GM12878 (cell line): ENCODE measurements at regions not wholly inside any gene's neighbourhood (a gene's known extent, or its start where the extent isn't known, plus 50 kb on each side); places are given as distances from the start of the nearest gene placed in this dataset.

Source experiments
- ATAC-seq: fragments of 200-7000 bp; cut with Tn5 transposase; 3 replicates; pipeline ENCODE4 v1.9.1; 2020; ENCODE audit warnings: mild to moderate bottlenecking, moderate library complexity
- BruUV-seq: library from RNA; stranded (reverse); fragments of 400-500 nt; replicated peaks from 2 replicates; lab custom pipeline; 2021; lab: Mats Ljungman, UMichigan
- CTCF ChIA-PET: fragments of 300-600 bp; sonication (Branson Sonifier 250); formaldehyde crosslinking; extraction: SDS; loops from one replicate; lab custom pipeline; 2021; ENCODE audit warnings: inconsistent platforms; lab: Yijun Ruan, JAX
- POLR2A ChIA-PET: fragments of 350-600 bp; formaldehyde crosslinking; extraction: SDS; loops from one replicate; lab custom pipeline; 2021; ENCODE audit warnings: inconsistent platforms; lab: Charles Lee
- RAD21 ChIA-PET: fragments of 300-600 bp; sonication (Branson Sonifier 250); formaldehyde crosslinking; loops from one replicate; lab custom pipeline; 2023; ENCODE audit warnings: antibody characterized with exemption; ENCODE audit not compliant: unreplicated experiment; lab: Charles Lee
- SMC1A ChIA-PET: fragments of 300-600 bp; sonication (Branson Sonifier 250); formaldehyde crosslinking; loops from one replicate; lab custom pipeline; 2023; ENCODE audit not compliant: unreplicated experiment, uncharacterized antibody; lab: Charles Lee
- DNase-seq: peaks from one replicate; pipeline ENCODE4 v3.0.0-alpha.2; 2011; ENCODE audit warnings: low read depth, low spot score
- FAIRE-seq: peaks from 3 replicates; lab custom pipeline; 2011; peaks lifted over from hg19 to GRCh38; lab: Jason Lieb, UNC
- H2AFZ ChIP-seq: 2 replicates; pipeline ENCODE4 v1.6.0; 2011; ENCODE audit warnings: low read depth, low read length, control low read depth; ENCODE audit not compliant: control insufficient read depth
- H3K27ac ChIP-seq: 2 replicates; pipeline ENCODE4 v1.5.1; 2011; ENCODE audit warnings: control low read depth; ENCODE audit not compliant: control insufficient read depth, insufficient read depth
- H3K27me3 ChIP-seq, 2 experiments: replicated peaks in 1 of 2; 2 replicates each; pipeline versions ENCODE4 v1.6.0 to v1.6.1; 2011; ENCODE audit warnings: low read length in 1 of 2; ENCODE audit not compliant: control insufficient read depth in 2 of 2, insufficient read depth in 2 of 2
- H3K36me3 ChIP-seq, 2 experiments: 2 replicates each; pipeline ENCODE4 v1.5.1; 2011; ENCODE audit warnings: low read length in 1 of 2; ENCODE audit not compliant: control insufficient read depth in 2 of 2, insufficient read depth in 2 of 2
- H3K4me1 ChIP-seq: 2 replicates; pipeline ENCODE4 v1.6.1; 2011; ENCODE audit warnings: mild to moderate bottlenecking, low read length, moderate library complexity, mixed read lengths; ENCODE audit not compliant: control insufficient read depth, insufficient read depth
- H3K4me2 ChIP-seq: 2 replicates; pipeline ENCODE4 v1.6.0; 2011; ENCODE audit warnings: control low read depth; ENCODE audit not compliant: control insufficient read depth, insufficient read depth
- H3K4me3 ChIP-seq: fragments of 200-600 bp; sonication (generic); 2 replicates; pipeline ENCODE4 v1.5.1; 2016
- H3K79me2 ChIP-seq: 2 replicates; pipeline ENCODE4 v1.6.0; 2011; ENCODE audit warnings: low read length; ENCODE audit not compliant: control insufficient read depth, insufficient read depth
- H3K9ac ChIP-seq: 2 replicates; pipeline ENCODE4 v1.8.0; 2011; ENCODE audit warnings: low read length, control low read depth, mixed read lengths; ENCODE audit not compliant: control insufficient read depth, insufficient read depth
- H3K9me3 ChIP-seq: replicated peaks from 3 replicates; pipeline ENCODE4 v1.5.1; 2011; ENCODE audit warnings: mild to moderate bottlenecking, low read length; ENCODE audit not compliant: control insufficient read depth, insufficient read depth
- H4K20me1 ChIP-seq: 2 replicates; pipeline ENCODE4 v1.6.0; 2011; ENCODE audit not compliant: control insufficient read depth, insufficient read depth
- BHLHE40 ChIP-seq, 2 experiments: fragments of 450-650 bp in 1 of 2; IDR thresholded peaks; 2 replicates each; pipeline ENCODE4 v1.6.1; 2011 to 2017; ENCODE audit warnings: low read depth in 2 of 2, borderline replicate concordance in 1 of 2, improper control_type of control experiment in 1 of 2, low read length in 1 of 2, mild to moderate bottlenecking in 1 of 2
- CHD1 ChIP-seq: IDR thresholded peaks from 2 replicates; pipeline ENCODE4 v1.6.1; 2012; ENCODE audit warnings: low read depth, low read length, improper control_type of control experiment
- EED ChIP-seq: sonication (generic); IDR thresholded peaks from 2 replicates; pipeline ENCODE4 v1.6.1; 2016; ENCODE audit warnings: antibody characterized with exemption, low read depth
- ETV6 ChIP-seq, 2 experiments: fragments of 450-650 bp in 1 of 2; IDR thresholded peaks in 1 of 2; conservative IDR thresholded peaks in 1 of 2; 2 replicates each; pipeline ENCODE4 v1.6.1; 2014; ENCODE audit warnings: antibody characterized with exemption in 1 of 2, borderline replicate concordance in 1 of 2, low read depth in 1 of 2, mild to moderate bottlenecking in 1 of 2, moderate library complexity in 1 of 2
- FOXK2 ChIP-seq: fragments of 450-650 bp; IDR thresholded peaks from 2 replicates; pipeline ENCODE4 v1.6.1; 2017; ENCODE audit warnings: mild to moderate bottlenecking, moderate library complexity
- HCFC1 ChIP-seq: fragments of 150-350 bp; IDR thresholded peaks from 2 replicates; pipeline ENCODE4 v1.6.1; 2014; ENCODE audit warnings: low read length
- IRF4 ChIP-seq: IDR thresholded peaks from 2 replicates; pipeline ENCODE4 v1.6.1; 2011; ENCODE audit warnings: low read depth, low read length
- MYC ChIP-seq: IDR thresholded peaks from 2 replicates; pipeline ENCODE4 v1.6.1; 2011; ENCODE audit warnings: mild to moderate bottlenecking, low read length, moderate library complexity, inconsistent platforms; ENCODE audit not compliant: insufficient read depth, insufficient replicate concordance, insufficient read length, severe bottlenecking
- RBBP5 ChIP-seq: fragments of 200-600 bp; sonication (generic); conservative IDR thresholded peaks from 2 replicates; pipeline ENCODE4 v1.6.1; 2016
- SIN3A ChIP-seq: IDR thresholded peaks from 2 replicates; pipeline ENCODE4 v1.6.1; 2012; ENCODE audit warnings: low read depth, low read length, improper control_type of control experiment
- SMAD5 ChIP-seq: IDR thresholded peaks from 2 replicates; pipeline ENCODE4 v1.6.1; 2016; ENCODE audit warnings: antibody characterized with exemption, low read depth
- SPI1 ChIP-seq: IDR thresholded peaks from 2 replicates; pipeline ENCODE4 v1.6.1; 2011; ENCODE audit warnings: low read depth, mild to moderate bottlenecking, low read length, moderate library complexity, borderline replicate concordance; ENCODE audit not compliant: insufficient read depth
- STAT1 ChIP-seq: fragments of 450-650 bp; conservative IDR thresholded peaks from 2 replicates; pipeline ENCODE4 v1.6.1; 2014; ENCODE audit warnings: antibody characterized with exemption, mild to moderate bottlenecking
- TCF12 ChIP-seq: IDR thresholded peaks from 2 replicates; pipeline ENCODE4 v1.6.1; 2011; ENCODE audit warnings: low read depth, mild to moderate bottlenecking, low read length
- TCF7 ChIP-seq: IDR thresholded peaks from 2 replicates; pipeline ENCODE4 v1.6.1; 2014; ENCODE audit warnings: antibody characterized with exemption, borderline replicate concordance
- ZNF207 ChIP-seq: fragments of 450-650 bp; IDR thresholded peaks from 2 replicates; pipeline ENCODE4 v1.6.1; 2014; ENCODE audit warnings: antibody characterized with exemption, mild to moderate bottlenecking, borderline replicate concordance
- ZNF217 ChIP-seq: fragments of 450-650 bp; IDR thresholded peaks from 2 replicates; pipeline ENCODE4 v1.6.1; 2017; ENCODE audit warnings: antibody characterized with exemption, mild to moderate bottlenecking
- ZNF384 ChIP-seq: IDR thresholded peaks from 2 replicates; pipeline ENCODE4 v1.6.1; 2012; ENCODE audit warnings: low read depth, mild to moderate bottlenecking, low read length, improper control_type of control experiment, borderline replicate concordance
- WGBS: methylation state at CpG from one replicate; pipeline ENCODE4 v1.1.6; 2016; ENCODE audit warnings: low lambda C conversion rate; ENCODE audit not compliant: insufficient replicate concordance, insufficient coverage; ENCODE audit errors: missing lambda C conversion rate; 5-methylcytosine and 5-hydroxymethylcytosine counted together
- in situ Hi-C: fragments of 300-500 bp; cut with MboI; formaldehyde crosslinking; loops from 9 replicates; pipeline ENCODE4 v1.14.3; 2018; ENCODE audit warnings: mixed read lengths
- intact Hi-C: fragments of 100-400 bp; cut with micrococcal nuclease; formaldehyde crosslinking; loops from one replicate; pipeline ENCODE4 v1.14.2; 2022; ENCODE audit not compliant: unreplicated experiment
- TF ChIP-seq, protein P1 (sequence below): IDR thresholded peaks from 2 replicates; pipeline ENCODE4 v1.6.1; 2012; ENCODE audit warnings: low read depth, low read length, improper control_type of control experiment

DNA sequence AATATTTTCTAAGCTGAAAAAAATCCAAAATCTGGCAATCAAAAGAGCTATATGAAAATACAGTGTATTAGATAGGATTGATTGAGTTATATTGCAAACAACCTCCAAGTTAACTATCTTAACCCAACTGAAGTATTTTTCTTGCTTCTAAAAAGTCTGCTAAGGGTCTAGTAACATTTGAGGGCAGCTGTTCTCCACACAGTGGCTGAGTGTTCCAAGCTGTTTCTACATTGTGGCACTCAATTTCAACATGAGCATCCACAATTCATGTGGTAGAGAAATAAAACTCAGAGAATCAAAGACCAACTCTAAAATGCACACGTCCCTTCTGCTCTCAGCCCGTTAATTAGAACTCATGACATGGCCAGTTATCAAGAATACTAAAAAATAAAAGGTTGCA is 340.0 kb downstream of the C12orf50 start (continued):
- TF ChIP-seq, protein P1, sequence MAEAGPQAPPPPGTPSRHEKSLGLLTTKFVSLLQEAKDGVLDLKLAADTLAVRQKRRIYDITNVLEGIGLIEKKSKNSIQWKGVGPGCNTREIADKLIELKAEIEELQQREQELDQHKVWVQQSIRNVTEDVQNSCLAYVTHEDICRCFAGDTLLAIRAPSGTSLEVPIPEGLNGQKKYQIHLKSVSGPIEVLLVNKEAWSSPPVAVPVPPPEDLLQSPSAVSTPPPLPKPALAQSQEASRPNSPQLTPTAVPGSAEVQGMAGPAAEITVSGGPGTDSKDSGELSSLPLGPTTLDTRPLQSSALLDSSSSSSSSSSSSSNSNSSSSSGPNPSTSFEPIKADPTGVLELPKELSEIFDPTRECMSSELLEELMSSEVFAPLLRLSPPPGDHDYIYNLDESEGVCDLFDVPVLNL, result no peak
- no peak for TF ChIP-seq TCF7

DNA sequence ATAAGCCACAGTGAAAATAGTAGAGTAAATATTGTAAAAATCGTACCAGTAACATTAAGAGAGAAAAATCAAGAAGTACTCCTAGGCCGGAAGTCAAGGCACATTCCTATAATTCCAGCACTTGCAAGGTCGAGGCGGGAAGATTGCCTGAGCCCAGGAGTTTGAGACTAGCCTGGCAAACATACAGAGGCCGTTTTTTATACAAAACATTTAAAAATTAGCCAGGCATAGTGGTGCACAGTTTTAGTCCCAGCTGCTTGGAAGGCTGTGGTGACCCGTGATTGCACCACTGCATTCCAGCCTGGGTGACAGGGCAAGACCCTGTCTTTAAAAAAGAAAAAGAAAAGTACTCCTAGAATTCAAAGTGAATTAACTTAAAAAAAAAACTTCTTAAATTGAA is 341.8 kb downstream of the C12orf50 start:
- no peak for FAIRE-seq
- Histone ChIP-seq H3K27ac (no peak overlapping the region), H3K36me3 (no peaks in the 10 kb centered on the region), H4K20me1 (no peaks in the 10 kb centered on the region), H3K79me2 (no peaks in the 10 kb centered on the region), H3K9me3 (no peaks in the 10 kb centered on the region), H3K27me3 (no peaks in the 10 kb centered on the region), H3K4me1 (no peaks in the 10 kb centered on the region), H3K4me2 (no peak overlapping the region), H3K4me3 (no peak overlapping the region), H2AFZ (no peak overlapping the region), H3K9ac (no peak overlapping the region)
- BruUV-seq, result no TSS peak
- SMC1A ChIA-PET, result interaction anchor here (1.3 kb wide), 1 partner anchor 12 kb away, joined by 3 read pairs; no protein-coding TSS in a partner anchor
- 13% methylated on average over 6 of the region's 6 CpGs for WGBS
- CTCF ChIA-PET, result no interaction called here
- in situ Hi-C loops (no loop called here), intact Hi-C loops (no loop called here)
- DNase-seq, result no peak
- no peak for TF ChIP-seq CHD1
- TF ChIP-seq SIN3A, result no peak
- no peak for TF ChIP-seq ZNF217
- no peak for TF ChIP-seq FOXK2
- TF ChIP-seq ZNF207, result no peak
- TF ChIP-seq ETV6 (conservative IDR thresholded peaks at IDR 0.05 in 1 of 2, IDR thresholded peaks at IDR 0.05 in 1 of 2; ENCODE audit: borderline replicate concordance in 1 of 2, low read depth in 1 of 2), result no peak
- no peak for TF ChIP-seq TCF12
- no peak for TF ChIP-seq STAT1
- no peak for TF ChIP-seq IRF4
- no peak for TF ChIP-seq SMAD5
- no peak for TF ChIP-seq RBBP5
- TF ChIP-seq EED, result no peak
- no peak for TF ChIP-seq ZNF384
- TF ChIP-seq MYC, result no peak
- no peak for TF ChIP-seq SPI1
- no peak for TF ChIP-seq HCFC1
- no peak for TF ChIP-seq BHLHE40 (IDR thresholded peaks at IDR 0.05; ENCODE audit: borderline replicate concordance in 1 of 2, low read depth in 2 of 2, low read length in 1 of 2)
- no peak for ATAC-seq
- POLR2A ChIA-PET, result no interaction called here
- RAD21 ChIA-PET, result no interaction called here
